Heart right ventricle (tissue), 16 donors: ENCODE measurements at regions not wholly inside any gene's neighbourhood (a gene's known extent, or its start where the extent isn't known, plus 50 kb on each side); places are given as distances from the start of the nearest gene placed in this dataset.
A peak's percentile ranks its signal among the peaks of the same experiment; 100 is the strongest.

Experiments
- ATAC-seq, 8 donors: fragments of 200-7000 bp; cut with Tn5 transposase; one replicate each; pipeline ENCODE4 v1.9.1; 2020; ENCODE audit warnings: mild to moderate bottlenecking in 8 of 8, moderate library complexity in 8 of 8, moderate number of reproducible peaks in 1 of 8
- DNase-seq, 2 donors: peaks; one replicate each; pipeline ENCODE4 v3.0.0-alpha.2; 2020
- H3K27ac ChIP-seq, 10 donors: fragments of 200-600 bp; sonication (generic) in 2 of 10; one replicate each; pipeline versions ENCODE4 v1.5.0 to v1.8.0; 2020 to 2022; ENCODE audit warnings: mild to moderate bottlenecking in 3 of 10
- H3K27me3 ChIP-seq, 7 donors: fragments of 200-600 bp; one replicate each; pipeline ENCODE4 v1.8.0; 2021 to 2022; ENCODE audit warnings: mild to moderate bottlenecking in 2 of 7
- H3K36me3 ChIP-seq, 9 donors: fragments of 200-600 bp; sonication (generic) in 1 of 9; one replicate each; pipeline versions ENCODE4 v1.5.0 to v1.8.0; 2020 to 2022; ENCODE audit warnings: mild to moderate bottlenecking in 2 of 9
- H3K4me1 ChIP-seq, 9 donors: fragments of 200-600 bp; sonication (generic) in 1 of 9; one replicate each; pipeline versions ENCODE4 v1.5.0 to v1.8.0; 2020 to 2022; ENCODE audit warnings: mild to moderate bottlenecking in 4 of 9
- H3K4me3 ChIP-seq, 10 donors: fragments of 200-600 bp; sonication (generic) in 2 of 10; one replicate each; pipeline versions ENCODE4 v1.5.0 to v1.8.0; 2020 to 2022; ENCODE audit warnings: mild to moderate bottlenecking in 7 of 10, moderate library complexity in 2 of 10
- H3K9me3 ChIP-seq, 11 donors: fragments of 200-600 bp in 10 of 11; sonication (generic) in 2 of 11; one replicate each; pipeline versions ENCODE4 v1.5.0 to v1.8.0; 2013 to 2022; ENCODE audit warnings: mild to moderate bottlenecking in 2 of 11, control low read depth in 1 of 11, moderate library complexity in 1 of 11
- WGBS, 2 donors: extraction: QIAGEN DNeasy Blood & Tissue Kit; methylation state at CpG; one replicate each; pipeline ENCODE4 v1.1.7; 2013; ENCODE audit warnings: inconsistent platforms in 1 of 2; 5-methylcytosine and 5-hydroxymethylcytosine counted together
- intact Hi-C, 10 donors: fragments of 100-400 bp; cut with DNase I; formaldehyde crosslinking; loops; one replicate each; pipeline versions ENCODE4 v1.11.1 to v1.14.2; 2022
- TF ChIP-seq, protein P1 (sequence below), 9 donors: fragments of 200-600 bp; sonication (generic) in 2 of 9; IDR thresholded peaks; one replicate each; pipeline versions ENCODE4 v1.5.0 to v1.8.0; 2021 to 2022; ENCODE audit warnings: antibody characterized with exemption in 9 of 9, mild to moderate bottlenecking in 5 of 9, moderate library complexity in 1 of 9
- donor health status: Arrhythmogenic right ventricular cardiomyopathy.
- donor health status: ischemic (EF 13 %, LVEDD 7.1; RV severe dilation, severe dysfunction).
- donor health status: healthy with polysubstance abuse.
- donor health status: DM: no; HTN: yes; CAD: no.
- donor health status: DM: no; HTN: no; CAD: no.
- donor health status: ischemic (EF 25% LVEDD 6.9; RV normal size, moderate dysfunction).
- donor health status: ischemic (EF 25% LVEDD 5.7; RV mildly dilated, moderate dysfunction).
- donor health status: healthy.
- donor health status: DM: yes; HTN: yes; CAD: no.
- donor health status: Ischemic cardiomyopathy.
- donor health status: ischemic (EF 35%, LVEDD 5.7; RV mildly dilated, moderate dysfunction).
- donor health status: nonischemic (EF 11% LVEDD 7.7; RV severe dilation, severe dysfunction).
- donor health status: DM: yes; HTN: yes; CAD: no.
- donor health status: PGD.
- donor health status: ischemic (EF 29% LVEDD 5.4; RV normal size, mild dysfunction).
- donor health status: nonischemic (EF 23%, LVEDD 6.1; RV moderate dilation, normal function).

DNA sequence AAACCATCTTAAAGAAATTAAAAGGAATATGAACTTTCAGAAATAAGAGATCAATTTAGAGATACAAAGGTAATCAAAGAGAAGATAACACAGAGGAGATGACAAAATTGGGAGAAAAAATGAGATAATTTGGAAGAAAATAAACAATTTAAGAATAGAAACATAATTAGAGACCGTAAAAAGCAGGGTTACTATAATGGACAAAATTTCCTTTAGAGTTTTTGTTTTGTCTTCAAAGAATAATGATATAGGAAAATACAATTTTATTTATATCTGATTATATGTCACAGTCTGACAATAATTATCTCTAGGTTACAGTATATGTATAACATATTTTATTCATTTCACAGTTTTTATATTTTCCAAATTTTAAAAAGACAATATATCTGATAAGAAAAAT lies 716.4 kb upstream of the ZNF804A start:
- Histone ChIP-seq H3K27me3 (no peaks in the 10 kb centered on the region), H3K36me3 (no peaks in the 10 kb centered on the region), H3K4me3 (no peak overlapping the region), H3K9me3 (peaks cover 0 to 33% (median 0%) of the 10 kb centered on the region in 11 donors), H3K27ac (no peak overlapping the region), H3K4me1 (no peaks in the 10 kb centered on the region)
- 74 to 87% methylated on average over 1 of the region's 1 CpG for WGBS, 2 donors
- intact Hi-C loops = no loop called here
- TF ChIP-seq, protein P1, sequence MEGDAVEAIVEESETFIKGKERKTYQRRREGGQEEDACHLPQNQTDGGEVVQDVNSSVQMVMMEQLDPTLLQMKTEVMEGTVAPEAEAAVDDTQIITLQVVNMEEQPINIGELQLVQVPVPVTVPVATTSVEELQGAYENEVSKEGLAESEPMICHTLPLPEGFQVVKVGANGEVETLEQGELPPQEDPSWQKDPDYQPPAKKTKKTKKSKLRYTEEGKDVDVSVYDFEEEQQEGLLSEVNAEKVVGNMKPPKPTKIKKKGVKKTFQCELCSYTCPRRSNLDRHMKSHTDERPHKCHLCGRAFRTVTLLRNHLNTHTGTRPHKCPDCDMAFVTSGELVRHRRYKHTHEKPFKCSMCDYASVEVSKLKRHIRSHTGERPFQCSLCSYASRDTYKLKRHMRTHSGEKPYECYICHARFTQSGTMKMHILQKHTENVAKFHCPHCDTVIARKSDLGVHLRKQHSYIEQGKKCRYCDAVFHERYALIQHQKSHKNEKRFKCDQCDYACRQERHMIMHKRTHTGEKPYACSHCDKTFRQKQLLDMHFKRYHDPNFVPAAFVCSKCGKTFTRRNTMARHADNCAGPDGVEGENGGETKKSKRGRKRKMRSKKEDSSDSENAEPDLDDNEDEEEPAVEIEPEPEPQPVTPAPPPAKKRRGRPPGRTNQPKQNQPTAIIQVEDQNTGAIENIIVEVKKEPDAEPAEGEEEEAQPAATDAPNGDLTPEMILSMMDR (IDR thresholded peaks at IDR 0.05) = no peak
- DNase-seq = no peak
- no peak for ATAC-seq

DNA sequence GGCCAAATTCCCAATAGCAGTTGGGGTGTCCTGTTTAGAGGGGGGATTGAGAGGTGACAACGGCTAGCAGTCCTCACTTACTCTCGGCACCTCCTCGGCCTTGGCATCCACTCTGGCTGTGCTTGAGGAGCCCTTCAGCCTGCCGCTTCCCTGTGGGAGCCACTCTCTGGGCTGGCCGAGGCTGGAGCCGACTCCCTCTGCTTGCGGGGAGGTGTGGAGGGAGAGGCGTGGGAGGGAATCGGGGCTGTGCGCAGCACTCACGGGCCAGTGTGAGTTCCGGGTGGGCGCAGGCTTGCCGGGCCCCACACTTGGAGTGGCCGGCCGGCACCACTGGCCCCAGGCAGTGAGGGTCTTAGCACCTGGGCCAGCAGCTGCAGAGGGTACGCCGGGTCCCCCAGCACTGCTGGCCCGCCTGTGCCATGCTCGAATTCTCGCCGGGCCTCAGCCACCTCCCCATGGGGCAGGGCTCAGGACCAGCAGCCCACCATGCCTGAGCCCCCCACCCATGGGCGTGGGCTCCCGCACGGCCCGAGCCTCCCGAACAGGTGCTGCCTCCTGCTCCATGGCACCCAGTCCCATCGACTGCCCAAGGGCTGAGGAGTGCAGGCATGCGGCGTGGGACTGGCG lies 705.9 kb upstream of the ZNF804A start:
- no peaks in the 10 kb centered on the region for H3K4me1 ChIP-seq
- ATAC-seq (peak in 1 of 8 donors; percentile 34), DNase-seq (no peak)
- H3K4me3 ChIP-seq = no peak overlapping the region
- TF ChIP-seq, protein P1 (IDR thresholded peaks at IDR 0.05) = no peak
- no peaks in the 10 kb centered on the region for H3K36me3 ChIP-seq
- 94% methylated on average over 31 of the region's 31 CpGs for WGBS, 2 donors
- H3K9me3 ChIP-seq = peaks cover 0 to 12% (median 0%) of the 10 kb centered on the region in 11 donors
- H3K27me3 ChIP-seq = no peaks in the 10 kb centered on the region
- no peak overlapping the region for H3K27ac ChIP-seq
- intact Hi-C loops = no loop called here

DNA sequence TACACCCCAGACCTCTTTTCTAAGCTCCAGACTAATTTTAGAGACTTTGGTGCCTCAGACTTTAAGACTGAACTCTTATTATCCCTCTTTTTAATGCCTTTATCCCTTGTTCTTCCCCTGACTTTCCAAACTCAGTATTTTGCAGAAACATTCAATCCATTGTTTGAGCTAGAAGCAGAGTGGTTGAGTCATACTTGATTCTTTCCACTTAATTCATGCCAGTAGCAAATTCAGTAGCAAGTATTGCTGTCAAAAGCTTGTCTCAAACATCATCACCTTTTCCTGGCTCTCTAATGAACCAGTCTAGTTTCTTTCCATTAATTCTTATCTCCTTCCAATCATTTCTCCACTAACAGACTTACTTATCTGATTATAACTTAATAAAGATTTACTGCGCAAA lies 699.7 kb upstream of the ZNF804A start:
- TF ChIP-seq, protein P1 (IDR thresholded peaks at IDR 0.05) = no peak

DNA sequence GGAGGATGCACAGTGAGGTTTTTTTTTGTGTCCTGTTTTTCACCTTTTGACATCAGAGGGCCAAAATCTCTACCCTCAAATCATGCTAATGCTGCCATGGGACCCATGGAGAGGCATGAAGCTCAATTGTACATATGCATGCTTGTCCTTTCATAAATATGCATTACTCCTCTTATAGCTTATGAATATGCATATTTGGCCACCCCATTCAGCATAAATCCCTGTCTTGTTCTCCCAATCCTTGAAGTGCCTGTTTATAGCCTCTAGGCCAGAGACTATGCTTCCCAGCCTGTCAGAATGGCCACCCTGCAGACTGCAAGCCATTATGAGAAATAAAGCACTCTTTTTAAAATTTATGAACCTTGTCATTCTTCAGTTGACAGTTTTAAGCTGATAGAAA lies 696.4 kb upstream of the ZNF804A start:
- no peak overlapping the region for H3K27ac ChIP-seq
- DNase-seq (no peak), ATAC-seq (no peak)
- H3K4me3 ChIP-seq = no peak overlapping the region
- H3K4me1 ChIP-seq = no peaks in the 10 kb centered on the region
- H3K27me3 ChIP-seq = no peaks in the 10 kb centered on the region
- H3K36me3 ChIP-seq = no peaks in the 10 kb centered on the region
- TF ChIP-seq, protein P1 (IDR thresholded peaks at IDR 0.05) = no peak
- H3K9me3 ChIP-seq = peaks cover 0 to 9% (median 0%) of the 10 kb centered on the region in 11 donors
- intact Hi-C loops = no loop called here

More for the DNA sequence above, 699.7 kb upstream of the ZNF804A start:
- DNase-seq (no peak), ATAC-seq (no peak)
- H3K4me3 ChIP-seq = no peak overlapping the region
- peaks cover 0 to 5% (median 0%) of the 10 kb centered on the region in 11 donors for H3K9me3 ChIP-seq
- no peaks in the 10 kb centered on the region for H3K36me3 ChIP-seq
- no peak overlapping the region for H3K27ac ChIP-seq
- intact Hi-C loops = no loop called here
- WGBS, 2 donors = 87 to 96% methylated on average over 1 of the region's 1 CpG
- H3K4me1 ChIP-seq = no peaks in the 10 kb centered on the region
- no peaks in the 10 kb centered on the region for H3K27me3 ChIP-seq
